Omental fat pad (tissue), 3 donors: ENCODE measurements at regions not wholly inside any gene's neighbourhood (a gene's known extent, or its start where the extent isn't known, plus 50 kb on each side); places are given as distances from the start of the nearest gene placed in this dataset.

Experiments used
- ATAC-seq: fragments of 150-250 bp; one replicate; pipeline ENCODE4 v1.9.1; 2016; ENCODE audit warnings: mild to moderate bottlenecking, moderate library complexity; ENCODE audit not compliant: low FRiP score
- DNase-seq: peaks from one replicate; pipeline ENCODE4 v3.0.0-alpha.2; 2019; ENCODE audit warnings: low spot score
- CTCF ChIP-seq, 3 donors: fragments of 450-650 bp; IDR thresholded peaks; one replicate each; pipeline ENCODE4 v1.5.1; 2016 to 2017; ENCODE audit warnings: antibody characterized with exemption in 3 of 3, mild to moderate bottlenecking in 3 of 3, moderate library complexity in 2 of 3

- no peak for TF ChIP-seq CTCF (IDR thresholded peaks at IDR 0.05)
- ATAC-seq, result no peak
- no peak for DNase-seq
These were observed 237.7 kb upstream of the TLL1 start for GRCh38 chr4:165635381-165635780.

GRCh38 chr4:165635951-165636350 lies 237.1 kb upstream of the TLL1 start:
- ATAC-seq (no peak), DNase-seq (no peak)
- TF ChIP-seq CTCF (IDR thresholded peaks at IDR 0.05), result no peak

- DNase-seq, result no peak
- TF ChIP-seq CTCF (IDR thresholded peaks at IDR 0.05), result no peak
- no peak for ATAC-seq
These were observed 221.1 kb upstream of the TLL1 start for GRCh38 chr4:165651901-165652300.

- DNase-seq, result no peak
- no peak for TF ChIP-seq CTCF (IDR thresholded peaks at IDR 0.05)
- ATAC-seq, result no peak
These were observed 218.5 kb upstream of the TLL1 start for GRCh38 chr4:165654556-165654955.

GRCh38 chr4:165656399-165656798 lies 216.6 kb upstream of the TLL1 start:
- no peak for DNase-seq
- no peak for ATAC-seq
- TF ChIP-seq CTCF (IDR thresholded peaks at IDR 0.05), result no peak

GRCh38 chr4:165656829-165657490 lies 216.1 kb upstream of the TLL1 start:
- ATAC-seq (no peak), DNase-seq (no peak)
- no peak for TF ChIP-seq CTCF (IDR thresholded peaks at IDR 0.05)

- no peak for TF ChIP-seq CTCF (IDR thresholded peaks at IDR 0.05)
- ATAC-seq (no peak), DNase-seq (no peak)
These were observed 210.7 kb upstream of the TLL1 start for GRCh38 chr4:165662341-165662740.
